Muscle layer of duodenum (tissue), 2 donors: ENCODE measurements at regions not wholly inside any gene's neighbourhood (a gene's known extent, or its start where the extent isn't known, plus 50 kb on each side); places are given as distances from the start of the nearest gene placed in this dataset.

Source experiments
- H3K27ac ChIP-seq: one replicate; pipeline ENCODE4 v1.7.0; 2013; ENCODE audit warnings: mild to moderate bottlenecking, low read length
- H3K27me3 ChIP-seq: one replicate; pipeline ENCODE4 v1.7.0; 2013; ENCODE audit warnings: low read depth, mild to moderate bottlenecking, control low read depth, low read length
- H3K36me3 ChIP-seq, 2 donors: one replicate each; pipeline ENCODE4 v1.7.0; 2013; ENCODE audit warnings: low read length in 2 of 2, control low read depth in 1 of 2, mild to moderate bottlenecking in 1 of 2; ENCODE audit not compliant: insufficient read depth in 2 of 2, control insufficient read depth in 1 of 2
- H3K4me1 ChIP-seq, 2 donors: one replicate each; pipeline ENCODE4 v1.7.0; 2013; ENCODE audit warnings: low read length in 2 of 2, mild to moderate bottlenecking in 2 of 2, control low read depth in 1 of 2, moderate library complexity in 1 of 2; ENCODE audit not compliant: insufficient read depth in 2 of 2, control insufficient read depth in 1 of 2
- H3K4me3 ChIP-seq, 2 donors: one replicate each; pipeline ENCODE4 v1.7.0; 2013; ENCODE audit warnings: low read length in 2 of 2, low read depth in 1 of 2, mild to moderate bottlenecking in 1 of 2
- H3K9me3 ChIP-seq, 2 donors: one replicate each; pipeline ENCODE4 v1.7.0; 2013; ENCODE audit warnings: low read length in 2 of 2, control low read depth in 1 of 2, mild to moderate bottlenecking in 1 of 2; ENCODE audit not compliant: control insufficient read depth in 1 of 2
- donor health status: healthy.

GRCh38 chr11:15650105-15650938, 535.6 kb downstream of the INSC start:
- Histone ChIP-seq H3K36me3 (no peaks in the 10 kb centered on the region), H3K9me3 (no peaks in the 10 kb centered on the region), H3K27ac (no peak overlapping the region)

GRCh38 chr11:15651033-15651432, 536.3 kb downstream of the INSC start:
- Histone ChIP-seq H3K27ac (no peak overlapping the region), H3K9me3 (no peaks in the 10 kb centered on the region), H3K4me1 (peaks cover 7 to 8% of the 10 kb centered on the region in 2 donors), H3K36me3 (no peaks in the 10 kb centered on the region), H3K27me3 (no peaks in the 10 kb centered on the region), H3K4me3 (peak overlapping the region in 1 of 2 donors; percentile 58)

More at GRCh38 chr11:15650105-15650938, 535.6 kb downstream of the INSC start:
- Histone ChIP-seq H3K4me3 (peak overlapping the region; percentile 31 to 58), H3K27me3 (no peaks in the 10 kb centered on the region), H3K4me1 (peaks cover 7 to 8% of the 10 kb centered on the region in 2 donors)

GRCh38 chr11:15651816-15652215, 537.1 kb downstream of the INSC start:
- Histone ChIP-seq H3K27me3 (no peaks in the 10 kb centered on the region), H3K9me3 (no peaks in the 10 kb centered on the region), H3K4me3 (peak overlapping the region; percentile 8 to 27), H3K36me3 (no peaks in the 10 kb centered on the region), H3K4me1 (peaks cover 7 to 8% of the 10 kb centered on the region in 2 donors), H3K27ac (no peak overlapping the region)

- Histone ChIP-seq H3K4me1 (peaks cover 7 to 8% of the 10 kb centered on the region in 2 donors), H3K36me3 (no peaks in the 10 kb centered on the region), H3K27ac (no peak overlapping the region), H3K27me3 (no peaks in the 10 kb centered on the region), H3K4me3 (no peak overlapping the region), H3K9me3 (no peaks in the 10 kb centered on the region)
Measured at GRCh38 chr11:15653191-15653710, 538.5 kb downstream of the INSC start.

GRCh38 chr11:15654451-15654850, 539.7 kb downstream of the INSC start:
- no peak overlapping the region for H3K27ac ChIP-seq
- no peaks in the 10 kb centered on the region for H3K27me3 ChIP-seq
- H3K9me3 ChIP-seq, result no peaks in the 10 kb centered on the region
- H3K36me3 ChIP-seq, result no peaks in the 10 kb centered on the region
- H3K4me1 ChIP-seq, result peaks cover 7 to 8% of the 10 kb centered on the region in 2 donors
- H3K4me3 ChIP-seq, result no peak overlapping the region

- no peak overlapping the region for H3K27ac ChIP-seq
- no peaks in the 10 kb centered on the region for H3K36me3 ChIP-seq
- no peaks in the 10 kb centered on the region for H3K27me3 ChIP-seq
- H3K9me3 ChIP-seq, result no peaks in the 10 kb centered on the region
- peaks cover 3 to 4% of the 10 kb centered on the region in 2 donors for H3K4me1 ChIP-seq
- H3K4me3 ChIP-seq, result no peak overlapping the region
Measured at GRCh38 chr11:15655552-15655951, 540.8 kb downstream of the INSC start.

- no peaks in the 10 kb centered on the region for H3K4me1 ChIP-seq
- no peak overlapping the region for H3K4me3 ChIP-seq
- H3K27me3 ChIP-seq, result no peaks in the 10 kb centered on the region
- no peak overlapping the region for H3K27ac ChIP-seq
- H3K9me3 ChIP-seq, result no peaks in the 10 kb centered on the region
- no peaks in the 10 kb centered on the region for H3K36me3 ChIP-seq
Measured at GRCh38 chr11:15657264-15657663, 542.5 kb downstream of the INSC start.

GRCh38 chr11:15660496-15660895, 545.8 kb downstream of the INSC start:
- H3K27ac ChIP-seq, result no peak overlapping the region
- H3K4me3 ChIP-seq, result no peak overlapping the region
- no peaks in the 10 kb centered on the region for H3K36me3 ChIP-seq
- H3K27me3 ChIP-seq, result no peaks in the 10 kb centered on the region
- no peaks in the 10 kb centered on the region for H3K4me1 ChIP-seq
- no peaks in the 10 kb centered on the region for H3K9me3 ChIP-seq

GRCh38 chr11:15662285-15662684, 547.6 kb downstream of the INSC start:
- H3K36me3 ChIP-seq, result no peaks in the 10 kb centered on the region
- peaks cover 0 to 2% of the 10 kb centered on the region in 2 donors for H3K9me3 ChIP-seq
- no peak overlapping the region for H3K27ac ChIP-seq
- H3K4me3 ChIP-seq, result no peak overlapping the region
- H3K4me1 ChIP-seq, result no peaks in the 10 kb centered on the region
- no peaks in the 10 kb centered on the region for H3K27me3 ChIP-seq

- Histone ChIP-seq H3K36me3 (no peaks in the 10 kb centered on the region), H3K27me3 (no peaks in the 10 kb centered on the region), H3K9me3 (peaks cover 0 to 3% of the 10 kb centered on the region in 2 donors), H3K4me1 (no peaks in the 10 kb centered on the region), H3K4me3 (no peak overlapping the region), H3K27ac (no peak overlapping the region)
Measured at GRCh38 chr11:15663777-15664218, 549.1 kb downstream of the INSC start.

GRCh38 chr11:15665368-15665871, 550.7 kb downstream of the INSC start:
- no peaks in the 10 kb centered on the region for H3K27me3 ChIP-seq
- H3K9me3 ChIP-seq, result peaks cover 0 to 3% of the 10 kb centered on the region in 2 donors
- no peaks in the 10 kb centered on the region for H3K36me3 ChIP-seq
- H3K27ac ChIP-seq, result no peak overlapping the region
- no peaks in the 10 kb centered on the region for H3K4me1 ChIP-seq
- no peak overlapping the region for H3K4me3 ChIP-seq
